Mucosa of descending colon (tissue), 3 donors: ENCODE measurements at regions not wholly inside any gene's neighbourhood (a gene's known extent, or its start where the extent isn't known, plus 50 kb on each side); places are given as distances from the start of the nearest gene placed in this dataset.
A peak's percentile ranks its signal among the peaks of the same experiment; 100 is the strongest.

ENCODE experiments used
- ATAC-seq: fragments of 200-7000 bp; cut with Tn5 transposase; one replicate; pipeline ENCODE4 v1.9.1; 2020; ENCODE audit warnings: mild to moderate bottlenecking, moderate library complexity
- DNase-seq, 3 donors: peaks; one replicate each; pipeline ENCODE4 v3.0.0-alpha.2; 2020
- H3K36me3 ChIP-seq: fragments of 200-600 bp; one replicate; pipeline ENCODE4 v1.8.0; 2021; ENCODE audit warnings: low read depth, mild to moderate bottlenecking
- H3K4me1 ChIP-seq: fragments of 200-600 bp; one replicate; pipeline ENCODE4 v1.8.0; 2021; ENCODE audit warnings: low read depth, mild to moderate bottlenecking
- H3K4me3 ChIP-seq: fragments of 200-600 bp; one replicate; pipeline ENCODE4 v1.8.0; 2021; ENCODE audit warnings: mild to moderate bottlenecking
- H3K9me3 ChIP-seq: fragments of 200-600 bp; one replicate; pipeline ENCODE4 v1.8.0; 2021; ENCODE audit warnings: mild to moderate bottlenecking
- intact Hi-C, 2 donors: fragments of 100-400 bp; cut with DNase I in 1 of 2; cut with micrococcal nuclease in 1 of 2; formaldehyde crosslinking; loops; one replicate each; pipeline versions ENCODE4 v1.11.0 to v1.11.1; 2022; cut with DNase I, micrococcal nuclease
- TF ChIP-seq, protein P1 (sequence below): fragments of 200-600 bp; IDR thresholded peaks from one replicate; pipeline ENCODE4 v1.8.0; 2022; ENCODE audit warnings: antibody characterized with exemption, mild to moderate bottlenecking
- donor health status: DM: no; HTN: no; CAD: no; lungs with moderate emphysema.
- donor health status: DM: no; HTN: no; CAD: no.
- donor health status: DM: no; HTN: yes; CAD: no.

DNA sequence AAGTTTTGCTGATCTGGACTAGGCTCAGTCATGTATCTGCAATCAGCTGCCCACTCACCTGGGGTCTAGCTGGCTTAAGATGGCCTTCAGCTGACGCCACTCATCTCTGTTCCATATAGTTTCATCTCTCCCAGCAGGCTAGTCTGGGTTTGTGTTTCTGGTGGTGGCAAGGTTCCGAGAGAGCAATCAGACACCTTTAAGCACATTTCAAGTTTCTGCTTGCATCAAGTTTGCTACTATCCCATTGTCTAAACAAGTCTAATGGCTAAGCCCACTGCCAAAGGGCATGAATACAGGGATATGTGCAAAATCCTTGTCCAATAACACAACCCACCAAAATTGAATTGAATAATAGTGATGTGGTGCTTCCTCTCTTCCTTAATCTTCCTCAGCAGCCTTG lies 251.7 kb downstream of the PIK3R1 start:
- intact Hi-C loops = loop anchor here in 1 of 2 donors (10.0 kb wide), 1 partner anchor 182 kb away; no protein-coding TSS in a partner anchor

DNA sequence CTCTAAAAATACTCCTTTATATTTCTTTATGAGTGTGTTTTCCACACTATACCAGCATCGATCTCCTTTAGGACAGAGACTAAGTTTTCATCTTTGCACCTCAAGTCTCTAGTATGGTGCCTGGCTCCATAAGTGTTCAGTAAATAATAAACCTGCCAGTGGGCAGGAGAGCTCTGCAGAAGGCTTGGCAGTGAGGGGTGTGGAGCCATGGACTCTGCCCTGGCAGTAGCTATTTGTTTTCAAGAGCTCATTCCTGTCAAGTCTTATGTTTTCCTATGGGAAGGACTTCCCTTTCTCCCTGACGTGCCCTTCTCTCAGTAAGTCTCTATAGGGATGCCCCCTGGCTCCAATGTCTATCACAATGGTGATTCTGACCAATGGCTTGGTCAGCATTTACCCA lies 252.2 kb downstream of the PIK3R1 start:
- TF ChIP-seq, protein P1, sequence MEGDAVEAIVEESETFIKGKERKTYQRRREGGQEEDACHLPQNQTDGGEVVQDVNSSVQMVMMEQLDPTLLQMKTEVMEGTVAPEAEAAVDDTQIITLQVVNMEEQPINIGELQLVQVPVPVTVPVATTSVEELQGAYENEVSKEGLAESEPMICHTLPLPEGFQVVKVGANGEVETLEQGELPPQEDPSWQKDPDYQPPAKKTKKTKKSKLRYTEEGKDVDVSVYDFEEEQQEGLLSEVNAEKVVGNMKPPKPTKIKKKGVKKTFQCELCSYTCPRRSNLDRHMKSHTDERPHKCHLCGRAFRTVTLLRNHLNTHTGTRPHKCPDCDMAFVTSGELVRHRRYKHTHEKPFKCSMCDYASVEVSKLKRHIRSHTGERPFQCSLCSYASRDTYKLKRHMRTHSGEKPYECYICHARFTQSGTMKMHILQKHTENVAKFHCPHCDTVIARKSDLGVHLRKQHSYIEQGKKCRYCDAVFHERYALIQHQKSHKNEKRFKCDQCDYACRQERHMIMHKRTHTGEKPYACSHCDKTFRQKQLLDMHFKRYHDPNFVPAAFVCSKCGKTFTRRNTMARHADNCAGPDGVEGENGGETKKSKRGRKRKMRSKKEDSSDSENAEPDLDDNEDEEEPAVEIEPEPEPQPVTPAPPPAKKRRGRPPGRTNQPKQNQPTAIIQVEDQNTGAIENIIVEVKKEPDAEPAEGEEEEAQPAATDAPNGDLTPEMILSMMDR = no peak
- H3K36me3 ChIP-seq = no peaks in the 10 kb centered on the region
- intact Hi-C loops = loop anchor here in 1 of 2 donors (10.0 kb wide), 1 partner anchor 183 kb away; no protein-coding TSS in a partner anchor
- no peaks in the 10 kb centered on the region for H3K4me1 ChIP-seq
- H3K9me3 ChIP-seq = no peaks in the 10 kb centered on the region
- no peak overlapping the region for H3K4me3 ChIP-seq
- ATAC-seq (peak; percentile 95), DNase-seq (peak; percentile 53 to 57 (median 55))

More for the DNA sequence above, 251.7 kb downstream of the PIK3R1 start:
- no peak for DNase-seq
- no peaks in the 10 kb centered on the region for H3K36me3 ChIP-seq
- no peaks in the 10 kb centered on the region for H3K9me3 ChIP-seq
- H3K4me3 ChIP-seq = no peak overlapping the region
- TF ChIP-seq, protein P1 = no peak
- no peak for ATAC-seq
- no peaks in the 10 kb centered on the region for H3K4me1 ChIP-seq

DNA sequence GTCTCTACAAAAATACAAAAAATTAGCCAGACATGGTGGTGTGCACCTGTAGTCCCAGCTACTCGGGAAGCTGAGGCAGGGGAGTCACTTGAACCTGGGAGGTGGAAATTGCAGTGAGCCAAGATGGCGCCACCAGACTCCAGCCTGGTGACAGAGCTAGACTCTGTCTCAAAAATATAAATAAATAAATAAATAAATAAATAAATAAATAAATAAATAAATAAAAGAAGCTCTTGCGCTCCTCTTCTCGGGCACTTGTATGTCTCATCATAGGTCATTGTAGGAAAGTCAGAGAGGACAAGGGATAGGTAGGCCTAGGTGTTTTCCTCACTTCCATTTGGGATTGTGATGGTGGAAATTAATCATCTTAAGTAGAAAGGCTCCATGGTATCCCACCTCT lies 252.8 kb downstream of the PIK3R1 start:
- ATAC-seq (no peak), DNase-seq (no peak)
- Histone ChIP-seq H3K9me3 (no peaks in the 10 kb centered on the region), H3K4me3 (no peak overlapping the region), H3K36me3 (no peaks in the 10 kb centered on the region), H3K4me1 (no peaks in the 10 kb centered on the region)
- TF ChIP-seq, protein P1 = no peak
- intact Hi-C loops = loop anchor here in 1 of 2 donors (10.0 kb wide), 1 partner anchor 184 kb away; no protein-coding TSS in a partner anchor

DNA sequence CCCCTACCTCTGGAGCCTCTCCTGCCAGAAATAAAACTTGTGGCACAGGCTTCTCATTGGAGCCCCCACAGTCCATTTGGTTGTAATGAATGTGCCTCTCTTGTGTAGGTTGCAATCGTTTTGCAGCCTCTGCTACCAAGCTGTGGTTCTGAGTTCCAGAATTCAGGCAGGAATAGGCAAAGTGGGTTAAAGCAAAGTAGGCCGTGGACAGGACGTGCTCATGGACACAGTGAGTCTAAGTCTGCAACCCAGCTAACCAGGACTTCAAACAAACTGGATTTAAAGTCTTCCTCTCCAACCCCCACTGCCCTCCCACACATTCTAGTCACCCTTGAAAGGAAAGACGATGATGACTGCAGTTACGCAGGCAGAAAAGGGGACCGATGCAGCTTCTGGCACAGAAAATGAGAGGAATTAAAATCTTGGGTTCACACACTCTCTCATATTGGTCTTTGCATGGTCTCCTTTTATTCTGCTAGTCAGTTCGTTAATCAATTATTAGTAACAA lies 260.0 kb downstream of the PIK3R1 start:
- DNase-seq = no peak
- Histone ChIP-seq H3K36me3 (no peaks in the 10 kb centered on the region), H3K4me1 (no peaks in the 10 kb centered on the region), H3K9me3 (no peaks in the 10 kb centered on the region), H3K4me3 (no peak overlapping the region)
- TF ChIP-seq, protein P1 = no peak
- intact Hi-C loops = no loop called here
- no peak for ATAC-seq

DNA sequence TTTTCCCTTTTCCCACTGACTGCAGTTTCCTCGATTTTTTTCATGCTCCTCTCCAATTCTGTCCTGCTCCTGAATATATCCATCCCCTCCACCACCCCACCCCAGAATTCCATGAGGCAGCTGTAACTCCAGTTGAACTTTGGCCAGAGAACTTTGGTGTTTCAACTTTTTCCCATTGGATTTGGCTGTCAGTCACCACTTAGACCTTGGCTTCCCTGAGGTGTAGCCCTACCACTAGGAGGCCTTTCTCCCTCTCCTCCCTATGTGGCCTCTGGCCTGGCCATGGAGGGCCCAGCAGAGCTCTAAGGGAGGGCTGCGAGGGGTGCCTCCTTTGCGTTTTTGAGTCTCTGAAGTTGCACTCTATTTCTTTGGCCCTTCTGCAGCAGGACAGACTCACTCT lies 261.3 kb downstream of the PIK3R1 start:
- TF ChIP-seq, protein P1 = no peak
- H3K36me3 ChIP-seq = no peaks in the 10 kb centered on the region
- H3K9me3 ChIP-seq = no peaks in the 10 kb centered on the region
- intact Hi-C loops = no loop called here
- ATAC-seq (peak; percentile 41), DNase-seq (no peak)
- no peak overlapping the region for H3K4me3 ChIP-seq
- H3K4me1 ChIP-seq = no peaks in the 10 kb centered on the region
